HepG2 (cell line): ENCODE measurements at regions not wholly inside any gene's neighbourhood (a gene's known extent, or its start where the extent isn't known, plus 50 kb on each side); places are given as distances from the start of the nearest gene placed in this dataset.

Experiments used
- ATAC-seq: fragments of 200-7000 bp; cut with Tn5 transposase; 3 replicates; pipeline ENCODE4 v1.9.1; 2020; ENCODE audit warnings: mild to moderate bottlenecking, moderate library complexity
- BruUV-seq: library from RNA; stranded (reverse); fragments of 400-500 nt; replicated peaks from 2 replicates; lab custom pipeline; 2021; lab: Mats Ljungman, UMichigan
- CTCF ChIA-PET: fragments of 300-600 bp; formaldehyde crosslinking; extraction: SDS; loops from one replicate; lab custom pipeline; 2021; ENCODE audit warnings: low total read pairs, inconsistent platforms, low intra/inter-chr PET ratio; lab: Yijun Ruan, JAX
- POLR2A ChIA-PET: fragments of 350-600 bp; sonication (Branson Sonifier 250); formaldehyde crosslinking; loops from one replicate; lab custom pipeline; 2020; ENCODE audit warnings: antibody characterized with exemption, inconsistent platforms; lab: Yijun Ruan, JAX
- DNase-seq: peaks from one replicate; pipeline ENCODE4 v3.0.0-alpha.2; 2015; ENCODE audit warnings: low spot score
- FAIRE-seq: peaks from 3 replicates; lab custom pipeline; 2011; peaks lifted over from hg19 to GRCh38; lab: Jason Lieb, UNC
- H2AFZ ChIP-seq: one replicate; pipeline ENCODE4 v1.6.1; 2011; ENCODE audit warnings: low read length, inconsistent platforms
- H3K27ac ChIP-seq: fragments of 300-600 bp; 3 replicates; pipeline ENCODE4 v1.8.0; 2011; ENCODE audit warnings: mixed run types, mild to moderate bottlenecking, mixed read lengths, low read length, inconsistent platforms; ENCODE audit not compliant: insufficient read depth; ENCODE audit errors: extremely low read length
- H3K27me3 ChIP-seq, 2 experiments: fragments of 200-600 bp in 1 of 2; 2 replicates in 1 of 2; 3 replicates in 1 of 2; pipeline versions ENCODE4 v1.6.0 to v1.8.0; 2011; ENCODE audit warnings: low read length in 2 of 2, mild to moderate bottlenecking in 2 of 2, moderate library complexity in 2 of 2, inconsistent platforms in 1 of 2; ENCODE audit not compliant: insufficient read depth in 2 of 2, control insufficient read depth in 1 of 2
- H3K36me3 ChIP-seq, 2 experiments: fragments of 200-600 bp in 1 of 2; replicated peaks in 1 of 2; 2 replicates in 1 of 2; 3 replicates in 1 of 2; pipeline versions ENCODE4 v1.5.1 to v1.8.0; 2011; ENCODE audit warnings: low read length in 2 of 2, inconsistent platforms in 1 of 2; ENCODE audit not compliant: insufficient read depth in 2 of 2, control insufficient read depth in 1 of 2
- H3K4me1 ChIP-seq: 2 replicates; pipeline ENCODE4 v1.5.1; 2012; ENCODE audit warnings: low read length, inconsistent platforms; ENCODE audit not compliant: insufficient read depth
- H3K4me2 ChIP-seq: 2 replicates; pipeline ENCODE4 v1.6.0; 2011; ENCODE audit warnings: low read depth, low read length, inconsistent platforms
- H3K4me3 ChIP-seq, 3 experiments: fragments of 200-600 bp in 1 of 3; sonication (generic), shearing (Covaris generic) in 1 of 3; replicated peaks in 1 of 3; 2 replicates each; pipeline ENCODE4 v1.5.1; 2011 to 2016; ENCODE audit warnings: low read length in 3 of 3, inconsistent platforms in 2 of 3, low read depth in 2 of 3, mild to moderate bottlenecking in 2 of 3, control low read depth in 1 of 3, mixed read lengths in 1 of 3; ENCODE audit not compliant: insufficient read depth in 1 of 3
- H3K79me2 ChIP-seq: one replicate; pipeline ENCODE4 v1.6.1; 2011; ENCODE audit warnings: low read length, inconsistent platforms; ENCODE audit not compliant: insufficient read depth
- H3K9ac ChIP-seq: 2 replicates; pipeline ENCODE4 v1.6.0; 2011; ENCODE audit warnings: mild to moderate bottlenecking, low read depth, low read length, inconsistent platforms; ENCODE audit not compliant: insufficient read depth
- H3K9me3 ChIP-seq: 2 replicates; pipeline ENCODE4 v1.5.1; 2012; ENCODE audit warnings: mild to moderate bottlenecking, low read length
- H4K20me1 ChIP-seq: 2 replicates; pipeline ENCODE4 v1.6.0; 2011; ENCODE audit warnings: inconsistent platforms, mild to moderate bottlenecking, low read length, moderate library complexity; ENCODE audit not compliant: insufficient read depth
- GABPA ChIP-seq, 2 experiments: IDR thresholded peaks; 2 replicates each; pipeline ENCODE4 v1.6.1; 2011 to 2016; ENCODE audit warnings: low read depth in 2 of 2, low read length in 1 of 2, missing biosample characterization in 1 of 2, missing genetic modification characterization in 1 of 2
- MTA1 ChIP-seq: sonication (generic); formaldehyde crosslinking; IDR thresholded peaks from 2 replicates; pipeline ENCODE4 v1.4.0; 2020; ENCODE audit warnings: missing genetic modification reagents, mild to moderate bottlenecking, borderline replicate concordance
- NFAT5 ChIP-seq: sonication (generic); formaldehyde crosslinking; IDR thresholded peaks from 2 replicates; pipeline ENCODE4 v1.4.0; 2020; ENCODE audit warnings: missing genetic modification reagents
- SRF ChIP-seq: IDR thresholded peaks from 2 replicates; pipeline ENCODE4 v1.6.1; 2011; ENCODE audit warnings: mild to moderate bottlenecking, low read depth, low read length, moderate library complexity
- ZBED4 ChIP-seq: sonication (generic); formaldehyde crosslinking; IDR thresholded peaks from 2 replicates; pipeline ENCODE4 v1.4.0; 2020; ENCODE audit warnings: missing genetic modification reagents, borderline replicate concordance
- ZNF383 ChIP-seq: sonication (generic); formaldehyde crosslinking; IDR thresholded peaks from 2 replicates; pipeline ENCODE4 v1.4.0; 2020; ENCODE audit warnings: missing genetic modification reagents, mild to moderate bottlenecking, borderline replicate concordance
- ZNF512 ChIP-seq: sonication (generic); formaldehyde crosslinking; IDR thresholded peaks from 2 replicates; pipeline ENCODE4 v1.4.0; 2020; ENCODE audit warnings: mild to moderate bottlenecking, missing genetic modification reagents
- ZNF557 ChIP-seq: sonication (generic); formaldehyde crosslinking; IDR thresholded peaks from 2 replicates; pipeline ENCODE4 v1.4.0; 2020; ENCODE audit warnings: missing genetic modification reagents
- WGBS: methylation state at CpG from one replicate; pipeline ENCODE4 v1.1.6; 2017; ENCODE audit warnings: low lambda C conversion rate; 5-methylcytosine and 5-hydroxymethylcytosine counted together
- in situ Hi-C: cut with HindIII; loops from 2 replicates; pipeline ENCODE4 v1.10.0; 2017; ENCODE audit warnings: low pct_unique_long_range_greater_than_20kb; ENCODE audit not compliant: extremely low pct_ligation_motif_present
- intact Hi-C: fragments of 100-400 bp; cut with micrococcal nuclease; formaldehyde crosslinking; loops from one replicate; pipeline ENCODE4 v1.10.0; 2022; ENCODE audit not compliant: unreplicated experiment
- TF ChIP-seq, protein P1 (sequence below): sonication (generic); formaldehyde crosslinking; IDR thresholded peaks from 2 replicates; pipeline ENCODE4 v1.5.1; 2020; ENCODE audit warnings: missing genetic modification reagents, mild to moderate bottlenecking, borderline replicate concordance

DNA sequence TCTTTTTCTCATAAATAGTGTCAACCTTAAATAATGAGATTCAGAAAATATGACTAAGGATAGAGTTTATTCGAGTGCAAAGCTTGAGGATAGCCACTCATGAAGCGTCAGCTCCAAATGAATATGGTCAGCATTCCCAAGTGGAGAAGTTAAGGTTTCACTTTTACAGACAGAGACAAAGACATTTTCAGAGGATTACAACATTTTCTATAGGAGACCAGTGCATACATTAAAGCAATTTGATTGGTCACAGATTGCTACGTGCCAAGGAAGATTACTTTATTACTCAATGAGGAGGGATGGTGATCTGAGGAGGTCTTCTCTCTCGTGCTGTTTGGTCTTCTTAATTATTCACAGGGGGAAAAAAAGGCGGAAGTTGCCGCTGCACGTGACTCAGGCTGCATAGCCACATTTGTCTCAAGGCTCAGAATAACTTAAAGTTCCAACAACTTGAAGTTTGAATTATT, 60.1 kb upstream of the SPATA31C2 start (continued):
- no peak for TF ChIP-seq ZBED4 (CRISPR knock-in tag)

DNA sequence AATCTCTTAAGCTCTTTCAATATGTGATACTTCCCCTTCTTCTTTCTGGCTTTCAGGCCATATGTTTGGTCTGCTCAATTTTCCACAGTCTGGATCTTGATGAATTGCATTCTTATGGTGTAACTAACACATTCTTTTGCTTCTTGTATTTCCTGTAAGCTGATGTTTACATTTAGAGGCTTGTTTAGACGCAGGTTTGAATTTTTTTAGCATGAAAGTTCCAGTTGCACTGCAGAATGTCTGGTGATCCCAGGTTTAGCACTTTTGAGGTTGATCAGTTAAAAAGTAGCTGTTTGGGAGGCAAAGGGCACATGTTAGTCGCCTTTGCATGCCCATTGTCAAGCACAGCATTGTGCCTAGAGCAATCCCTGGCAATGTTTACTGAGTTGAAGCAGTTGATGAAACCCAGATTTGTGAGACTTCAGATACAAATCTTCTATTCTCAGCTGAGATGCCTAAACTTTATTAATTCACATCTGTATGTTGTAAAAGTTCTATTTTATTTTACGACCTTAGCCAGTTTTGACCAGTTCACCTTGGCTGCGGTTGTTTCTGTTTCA, 59.6 kb upstream of the SPATA31C2 start:
- no TSS peak for BruUV-seq
- no peak for TF ChIP-seq SRF
- TF ChIP-seq NFAT5 (CRISPR knock-in tag): no peak
- TF ChIP-seq, protein P1, sequence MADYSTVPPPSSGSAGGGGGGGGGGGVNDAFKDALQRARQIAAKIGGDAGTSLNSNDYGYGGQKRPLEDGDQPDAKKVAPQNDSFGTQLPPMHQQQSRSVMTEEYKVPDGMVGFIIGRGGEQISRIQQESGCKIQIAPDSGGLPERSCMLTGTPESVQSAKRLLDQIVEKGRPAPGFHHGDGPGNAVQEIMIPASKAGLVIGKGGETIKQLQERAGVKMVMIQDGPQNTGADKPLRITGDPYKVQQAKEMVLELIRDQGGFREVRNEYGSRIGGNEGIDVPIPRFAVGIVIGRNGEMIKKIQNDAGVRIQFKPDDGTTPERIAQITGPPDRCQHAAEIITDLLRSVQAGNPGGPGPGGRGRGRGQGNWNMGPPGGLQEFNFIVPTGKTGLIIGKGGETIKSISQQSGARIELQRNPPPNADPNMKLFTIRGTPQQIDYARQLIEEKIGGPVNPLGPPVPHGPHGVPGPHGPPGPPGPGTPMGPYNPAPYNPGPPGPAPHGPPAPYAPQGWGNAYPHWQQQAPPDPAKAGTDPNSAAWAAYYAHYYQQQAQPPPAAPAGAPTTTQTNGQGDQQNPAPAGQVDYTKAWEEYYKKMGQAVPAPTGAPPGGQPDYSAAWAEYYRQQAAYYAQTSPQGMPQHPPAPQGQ (CRISPR knock-in tag): no peak
- no peak for TF ChIP-seq ZNF557 (CRISPR knock-in tag)
- no peak for TF ChIP-seq ZNF512 (CRISPR knock-in tag)
- TF ChIP-seq MTA1 (CRISPR knock-in tag): no peak
- TF ChIP-seq ZNF383 (CRISPR knock-in tag): no peak
- TF ChIP-seq GABPA (IDR thresholded peaks at IDR 0.05; ENCODE audit: low read depth, low read length): no peak
- no peak for TF ChIP-seq GABPA (CRISPR knock-in tag; IDR thresholded peaks at IDR 0.05; ENCODE audit: low read depth)

More for the DNA sequence above, 59.6 kb upstream of the SPATA31C2 start:
- no peaks in the 10 kb centered on the region for H3K79me2 ChIP-seq
- intact Hi-C loops (no loop called here), in situ Hi-C loops (no loop called here)
- CTCF ChIA-PET: no interaction called here
- H3K4me1 ChIP-seq: peaks cover 10% of the 10 kb centered on the region
- no peaks in the 10 kb centered on the region for H3K27me3 ChIP-seq
- DNase-seq: no peak
- H4K20me1 ChIP-seq: no peaks in the 10 kb centered on the region
- FAIRE-seq: no peak
- no peak overlapping the region for H3K4me2 ChIP-seq
- H3K9ac ChIP-seq: no peak overlapping the region
- POLR2A ChIA-PET: no interaction called here
- 48% methylated on average over 3 of the region's 4 CpGs for WGBS
- H3K27ac ChIP-seq: no peak overlapping the region
- ATAC-seq: no peak
- H3K36me3 ChIP-seq: no peaks in the 10 kb centered on the region
- no peak overlapping the region for H2AFZ ChIP-seq
- no peaks in the 10 kb centered on the region for H3K9me3 ChIP-seq
- no peak overlapping the region for H3K4me3 ChIP-seq
